ENCODE measurements at regions not wholly inside any gene's neighbourhood (a gene's known extent, or its start where the extent isn't known, plus 50 kb on each side); places are given as distances from the start of the nearest gene placed in this dataset.

GRCh38 chr2:62423235-62423634 is 82.8 kb downstream of the TMEM17 start:
- H3K4me1 ChIP-seq: no peaks in the 10 kb centered on the region
- no peaks in the 10 kb centered on the region for H3K9me3 ChIP-seq
- TF ChIP-seq CTCF (IDR thresholded peaks at IDR 0.05; ENCODE audit: low read depth, low read length): peak; percentile 29
- no peak overlapping the region for H3K4me3 ChIP-seq (ENCODE audit: low read depth, low read length)
- H3K36me3 ChIP-seq: no peaks in the 10 kb centered on the region
- no peaks in the 10 kb centered on the region for H3K27me3 ChIP-seq
- no peak for DNase-seq

DNA sequence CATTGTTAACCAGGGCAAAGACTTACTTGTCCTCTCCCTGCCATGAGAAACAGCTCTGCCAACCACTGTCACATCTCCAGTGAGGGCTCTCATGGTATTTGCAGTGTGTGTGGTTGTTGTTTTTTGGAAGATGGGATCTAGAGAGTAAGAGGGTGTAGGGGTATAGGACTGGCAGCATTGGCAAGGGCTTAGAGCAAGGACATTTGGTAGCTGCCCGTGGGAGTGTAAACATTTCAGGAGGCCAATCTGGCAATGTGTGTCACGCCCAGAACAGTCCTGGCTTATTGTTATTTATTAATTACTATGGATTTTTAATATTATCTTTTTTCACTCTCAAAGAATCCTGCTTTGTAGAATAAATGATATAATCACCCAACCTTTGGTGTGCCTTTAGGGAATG is 90.5 kb downstream of the TMEM17 start:
- TF ChIP-seq CTCF (IDR thresholded peaks at IDR 0.05; ENCODE audit: low read depth, low read length): no peak
- H3K27me3 ChIP-seq: no peaks in the 10 kb centered on the region
- no peaks in the 10 kb centered on the region for H3K9me3 ChIP-seq
- no peak overlapping the region for H3K4me3 ChIP-seq (ENCODE audit: low read depth, low read length)
- no peak for DNase-seq
- H3K4me1 ChIP-seq: peaks cover 8% of the 10 kb centered on the region
- H3K36me3 ChIP-seq: no peaks in the 10 kb centered on the region

- Histone ChIP-seq H3K4me1 (peaks cover 8% of the 10 kb centered on the region), H3K27me3 (no peaks in the 10 kb centered on the region), H3K9me3 (no peaks in the 10 kb centered on the region), H3K4me3 (ENCODE audit: low read depth, low read length) (no peak overlapping the region), H3K36me3 (no peaks in the 10 kb centered on the region)
- TF ChIP-seq CTCF (IDR thresholded peaks at IDR 0.05; ENCODE audit: low read depth, low read length): no peak
- DNase-seq: no peak
These were observed 91.0 kb downstream of the TMEM17 start for GRCh38 chr2:62415019-62415431.

GRCh38 chr2:62413116-62413663 is 92.8 kb downstream of the TMEM17 start:
- Histone ChIP-seq H3K27me3 (no peaks in the 10 kb centered on the region), H3K9me3 (no peaks in the 10 kb centered on the region), H3K4me1 (peaks cover 8% of the 10 kb centered on the region), H3K4me3 (ENCODE audit: low read depth, low read length) (no peak overlapping the region), H3K36me3 (no peaks in the 10 kb centered on the region)
- no peak for DNase-seq
- no peak for TF ChIP-seq CTCF (IDR thresholded peaks at IDR 0.05; ENCODE audit: low read depth, low read length)

DNA sequence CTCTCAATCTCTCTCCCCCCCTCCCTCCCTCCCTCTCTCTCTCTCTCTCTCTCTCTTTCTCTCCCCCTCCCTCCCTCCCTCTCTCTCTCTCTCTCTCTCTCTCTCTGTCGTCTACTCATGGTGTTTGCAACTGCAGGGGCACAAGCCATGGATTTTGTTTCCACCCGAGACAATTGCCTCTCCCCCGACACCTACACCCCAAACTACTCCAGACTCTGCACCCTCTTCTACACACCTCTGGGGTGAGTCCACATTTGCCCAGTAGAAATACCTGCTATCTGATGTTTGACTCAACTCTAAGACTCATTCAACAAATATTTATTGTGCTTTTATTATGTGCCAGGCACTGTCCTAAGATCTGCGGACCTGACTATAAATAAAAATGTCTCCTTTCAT is 93.7 kb downstream of the TMEM17 start:
- no peak overlapping the region for H3K4me3 ChIP-seq (ENCODE audit: low read depth, low read length)
- TF ChIP-seq CTCF (IDR thresholded peaks at IDR 0.05; ENCODE audit: low read depth, low read length): no peak
- no peak for DNase-seq
- peaks cover 8% of the 10 kb centered on the region for H3K4me1 ChIP-seq
- no peaks in the 10 kb centered on the region for H3K36me3 ChIP-seq
- H3K9me3 ChIP-seq: no peaks in the 10 kb centered on the region
- no peaks in the 10 kb centered on the region for H3K27me3 ChIP-seq

DNA sequence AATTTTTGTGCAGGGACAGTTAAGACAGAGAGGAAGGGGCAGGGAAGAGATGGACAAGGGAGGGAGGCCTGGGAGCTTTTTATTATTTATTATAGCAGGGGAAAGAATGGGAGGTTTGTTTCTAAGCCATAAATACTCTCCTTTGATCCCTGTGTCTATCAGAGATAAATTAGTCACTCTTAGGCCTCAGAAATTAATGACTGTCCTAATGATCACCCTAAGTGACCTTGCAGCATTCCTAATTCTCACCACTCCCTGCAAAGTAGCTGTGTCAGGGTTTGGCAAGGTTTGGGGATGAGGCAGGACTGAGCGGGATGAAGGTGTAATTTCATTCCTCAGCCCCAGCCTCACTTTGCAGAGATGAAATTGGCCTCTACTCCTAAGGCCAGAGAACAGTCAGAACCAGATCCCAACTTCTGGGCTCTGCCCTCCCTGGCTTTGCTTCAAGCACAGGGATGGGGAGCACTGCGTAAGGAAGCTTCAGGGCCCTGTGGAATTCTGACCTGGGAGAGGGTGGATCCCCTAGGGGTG is 95.0 kb downstream of the TMEM17 start:
- no peak for TF ChIP-seq CTCF (IDR thresholded peaks at IDR 0.05; ENCODE audit: low read depth, low read length)
- DNase-seq: no peak
- Histone ChIP-seq H3K36me3 (no peaks in the 10 kb centered on the region), H3K4me3 (ENCODE audit: low read depth, low read length) (no peak overlapping the region), H3K4me1 (peaks cover 8% of the 10 kb centered on the region), H3K27me3 (no peaks in the 10 kb centered on the region), H3K9me3 (no peaks in the 10 kb centered on the region)

All from BE2C (cell line).